HG03378 (cell line): ENCODE measurements at regions not wholly inside any gene's neighbourhood (a gene's known extent, or its start where the extent isn't known, plus 50 kb on each side); places are given as distances from the start of the nearest gene placed in this dataset.
"Not testable (repeated sequence)": the region's sequence is repeated elsewhere in the genome, so short reads cannot be mapped to it uniquely, and the experiment has no call there.

Experiments used
- ATAC-seq: cut with Tn5 transposase; IDR thresholded peaks from one replicate; pipeline ENCODE4 v1.9.1; 2021; ENCODE audit warnings: mild to moderate bottlenecking, moderate library complexity; ENCODE audit not compliant: unreplicated experiment

GRCh38 chr6:28789553-28790083 lies 134.2 kb downstream of the TRIM27 start:
- ATAC-seq: no peak

DNA sequence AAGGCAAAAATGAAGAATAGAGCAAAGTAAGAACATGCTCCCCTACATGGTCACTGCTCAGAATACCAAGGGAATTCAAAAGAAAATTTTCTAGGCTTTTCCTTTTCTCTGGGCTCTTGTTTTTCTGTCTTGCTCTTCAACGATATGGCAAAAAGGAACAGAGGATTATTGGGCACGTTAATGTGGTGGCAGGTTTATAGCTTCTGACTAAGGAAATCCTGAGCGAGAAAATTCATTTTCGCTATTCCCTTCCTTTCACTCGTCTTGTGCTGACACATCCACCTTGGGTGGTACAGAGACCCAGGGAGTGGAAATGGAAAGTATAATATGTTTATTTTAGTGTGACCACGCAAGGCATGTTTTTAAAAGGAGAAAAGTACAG lies 132.8 kb downstream of the TRIM27 start:
- ATAC-seq: no peak

DNA sequence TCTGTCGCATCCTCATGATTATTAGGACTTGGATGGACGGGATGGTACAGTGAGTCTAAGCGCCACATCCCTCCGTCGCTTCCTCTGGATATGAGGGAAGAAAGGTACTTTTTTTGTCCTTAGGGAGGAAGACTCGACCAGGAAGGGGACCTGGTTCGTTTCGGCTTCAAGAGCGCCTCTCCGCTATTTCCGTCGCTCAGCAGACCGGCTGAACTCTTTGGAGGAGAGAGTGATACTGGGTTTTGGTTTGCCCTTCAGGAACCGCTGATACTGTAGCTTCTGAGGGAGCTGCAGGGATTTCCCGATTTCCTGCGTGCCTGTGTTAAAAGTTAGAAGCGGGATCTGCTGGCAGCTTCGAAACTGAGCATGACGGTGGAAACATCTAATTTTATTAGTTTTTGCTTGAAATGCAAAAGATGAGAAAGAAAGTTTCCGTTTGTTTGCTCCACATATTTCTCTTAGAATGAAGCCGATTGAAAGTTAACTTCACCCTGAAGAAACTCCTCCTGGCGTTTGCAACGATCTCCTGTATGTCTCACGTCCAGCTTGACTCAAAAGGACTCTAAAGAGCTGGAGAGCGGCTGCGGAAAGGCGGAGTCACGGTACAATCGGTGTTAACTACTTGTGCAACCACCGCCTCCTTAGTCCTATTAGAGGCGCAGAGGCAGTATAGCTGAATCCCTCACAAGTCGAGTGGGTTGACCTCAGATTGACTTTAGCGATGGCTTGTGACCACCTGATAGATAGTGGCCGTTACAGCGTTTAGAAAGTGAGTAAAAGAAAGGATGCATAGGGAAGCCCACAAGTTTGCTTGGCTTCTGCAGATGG lies 129.4 kb downstream of the TRIM27 start:
- no peak for ATAC-seq

GRCh38 chr6:28800647-28801046 lies 123.1 kb downstream of the TRIM27 start:
- ATAC-seq: not testable (repeated sequence)

DNA sequence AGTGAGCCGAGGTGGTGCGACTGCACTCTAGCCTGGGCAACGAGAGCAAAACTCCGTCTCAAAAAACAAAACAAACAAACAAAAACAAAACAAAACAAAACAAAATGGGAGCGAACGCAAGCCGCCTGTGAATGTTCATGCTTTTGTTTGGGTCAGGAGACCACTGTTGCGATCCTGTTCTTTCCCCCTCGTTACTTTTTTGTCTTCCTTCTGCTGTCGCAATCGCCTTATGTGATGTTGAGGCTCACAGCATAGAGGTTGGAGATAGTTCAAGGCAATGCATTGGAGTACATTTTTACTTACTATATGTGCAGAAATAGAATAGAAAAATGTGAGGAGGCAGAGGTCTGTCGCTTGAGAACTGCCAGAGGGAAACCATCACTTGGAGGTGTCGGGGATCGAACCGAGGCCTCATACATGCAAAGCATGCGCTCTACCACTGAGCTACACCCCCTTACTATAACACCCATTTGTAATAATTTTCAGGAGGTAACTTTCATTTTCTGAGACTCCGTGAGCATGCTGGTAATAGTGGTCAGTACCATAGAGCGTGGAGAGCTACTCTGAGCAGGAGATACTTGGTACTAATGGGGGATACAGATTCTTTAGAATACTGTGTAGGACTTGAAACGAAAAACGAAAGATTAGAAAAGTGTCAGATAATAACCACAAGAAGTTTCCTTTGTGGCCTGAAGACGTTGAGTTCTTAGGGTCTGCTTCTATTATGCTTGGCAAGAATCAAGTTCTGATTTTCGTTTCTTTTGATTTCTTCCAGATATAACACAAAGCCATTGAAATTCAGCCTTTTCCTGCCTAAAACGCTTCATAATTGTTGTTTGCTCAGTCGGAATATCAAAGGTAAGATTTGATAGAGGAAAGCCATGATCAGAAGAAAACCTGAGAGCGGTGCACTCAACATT lies 121.1 kb downstream of the TRIM27 start:
- ATAC-seq: no peak

- ATAC-seq: no peak
Observed at GRCh38 chr6:28803337-28803709, 120.5 kb downstream of the TRIM27 start.

DNA sequence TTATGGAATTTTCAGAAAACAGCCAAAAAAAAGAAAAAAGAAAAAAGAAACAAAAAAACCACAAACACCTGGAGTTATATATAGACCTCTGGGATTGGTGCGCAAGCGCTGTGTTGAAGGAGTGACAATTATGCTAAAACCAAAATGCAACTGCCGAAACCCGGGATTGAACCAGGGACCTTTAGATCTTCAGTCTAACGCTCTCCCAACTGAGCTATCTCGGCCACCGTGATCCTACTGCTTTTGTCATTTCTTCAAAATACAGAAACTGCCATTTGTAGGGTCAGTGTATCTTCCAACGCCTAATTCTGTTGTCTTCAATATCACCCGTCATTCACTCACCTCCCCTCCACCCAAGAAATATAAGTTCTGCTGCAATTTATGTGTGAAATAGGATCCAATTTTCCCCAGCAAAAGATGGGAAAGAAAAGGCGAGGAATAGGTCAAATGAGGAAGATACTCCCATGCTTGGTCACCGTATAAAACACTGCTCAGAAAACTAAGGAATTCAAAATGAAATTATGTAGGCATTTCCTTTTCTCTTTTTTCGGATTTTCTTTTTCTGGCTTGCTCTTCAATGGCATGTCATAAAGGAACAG lies 116.0 kb downstream of the TRIM27 start:
- no peak for ATAC-seq

GRCh38 chr6:28808383-28808782 lies 115.4 kb downstream of the TRIM27 start:
- no peak for ATAC-seq

DNA sequence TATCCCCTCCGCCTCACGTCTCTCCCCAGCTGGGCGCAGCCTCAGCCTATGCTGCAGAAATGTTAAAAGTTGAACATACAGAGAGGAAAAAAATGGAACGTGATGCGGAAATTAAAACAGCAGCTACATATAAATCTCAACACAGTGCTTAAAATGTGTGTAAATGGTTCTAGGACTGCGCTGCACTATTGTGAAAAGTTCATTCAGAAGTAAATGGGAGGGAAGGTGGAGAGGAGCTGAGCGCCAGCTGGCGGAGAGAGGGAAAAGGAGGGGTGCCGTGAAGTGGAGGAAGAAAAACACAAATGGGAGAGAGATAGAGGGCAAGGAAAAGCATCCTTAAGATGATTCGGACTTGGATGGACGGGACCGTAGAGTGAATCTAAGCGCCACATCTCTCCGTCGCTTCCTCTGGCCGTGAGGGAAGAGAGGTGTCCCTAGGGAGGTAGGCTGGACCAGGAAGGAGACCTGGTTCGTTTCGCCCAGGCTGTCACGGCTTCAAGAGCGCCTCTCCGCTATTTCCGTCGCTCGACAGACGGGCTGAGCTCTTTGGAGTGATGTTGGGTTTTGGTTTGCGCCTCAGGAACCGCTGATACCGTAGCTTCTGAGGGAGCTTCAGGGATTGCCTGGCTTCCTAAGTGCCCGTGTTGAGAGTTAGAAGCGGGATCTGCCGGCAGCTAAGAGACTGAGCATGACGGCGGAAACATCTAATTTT lies 113.7 kb downstream of the TRIM27 start:
- no peak for ATAC-seq

GRCh38 chr6:28810659-28811053 lies 113.1 kb downstream of the TRIM27 start:
- no peak for ATAC-seq

DNA sequence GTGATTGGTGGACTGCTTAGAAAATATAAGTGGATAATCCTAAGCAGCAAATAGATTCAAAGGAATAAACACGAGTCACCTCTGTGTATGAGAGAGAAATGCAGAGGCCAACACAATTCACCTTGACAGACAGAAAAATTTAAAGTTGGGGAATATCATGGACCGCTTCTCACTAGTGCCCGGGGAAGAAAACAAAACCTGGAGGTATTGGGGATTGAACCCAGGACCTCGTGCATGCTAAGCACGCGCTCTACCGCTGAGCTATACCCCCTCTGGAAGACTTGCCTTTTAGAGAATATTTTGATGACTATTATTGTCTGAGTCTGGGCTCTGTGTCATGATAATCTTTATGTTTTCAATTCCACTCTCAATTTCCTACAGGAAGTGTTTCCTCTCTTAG lies 111.9 kb downstream of the TRIM27 start:
- ATAC-seq: no peak

GRCh38 chr6:28812778-28813569 lies 110.8 kb downstream of the TRIM27 start:
- no peak for ATAC-seq

GRCh38 chr6:28814032-28814976 lies 109.5 kb downstream of the TRIM27 start:
- ATAC-seq: no peak

DNA sequence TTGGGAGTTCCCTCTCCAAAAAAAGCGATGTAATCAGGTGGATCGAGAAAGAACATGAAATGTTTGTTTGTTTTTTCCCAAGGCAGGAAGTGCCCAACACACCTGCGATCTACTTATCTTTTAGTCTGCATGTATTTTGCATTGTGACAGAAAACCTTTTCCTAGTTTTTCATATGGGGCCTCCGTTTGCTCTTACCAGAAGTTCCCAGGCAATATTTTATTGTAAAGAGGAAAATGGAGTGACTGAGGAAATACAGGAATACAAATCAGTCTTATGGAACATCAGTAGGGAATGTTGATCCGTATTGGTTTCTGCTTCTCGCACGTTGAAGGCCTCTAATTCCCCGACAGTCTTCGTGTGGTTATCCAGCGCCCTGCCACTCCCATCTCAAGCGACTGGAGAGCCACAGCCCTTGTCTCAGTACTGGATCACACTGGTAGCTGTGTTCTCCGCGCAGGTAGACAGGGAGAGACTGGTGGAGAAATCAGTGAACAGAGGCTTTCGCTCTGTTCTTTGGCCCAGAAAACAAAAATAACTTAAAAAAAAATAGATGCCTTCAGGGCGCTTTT lies 107.4 kb downstream of the TRIM27 start:
- ATAC-seq: no peak

GRCh38 chr6:28816909-28817807 lies 106.6 kb downstream of the TRIM27 start:
- peak; percentile 41 for ATAC-seq

DNA sequence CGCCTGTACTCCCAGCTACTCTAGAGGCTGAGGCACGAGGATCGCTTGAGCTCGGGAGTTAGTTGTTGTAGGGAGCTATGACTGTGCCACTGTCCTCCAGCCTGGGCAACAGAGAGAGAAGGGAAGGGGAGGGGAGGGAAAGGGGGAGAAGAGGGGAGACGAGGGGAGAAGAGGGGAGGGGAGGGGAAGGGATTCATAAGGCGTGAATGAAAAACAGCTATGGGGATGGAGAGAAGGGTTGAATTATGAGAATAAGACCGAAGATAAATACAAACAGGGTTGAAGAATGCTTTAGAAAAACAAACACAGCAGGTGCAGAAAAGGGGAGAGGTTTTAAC lies 106.0 kb downstream of the TRIM27 start:
- ATAC-seq: no peak
